ENCODE measurements at regions not wholly inside any gene's neighbourhood (a gene's known extent, or its start where the extent isn't known, plus 50 kb on each side); places are given as distances from the start of the nearest gene placed in this dataset.
"Not testable (repeated sequence)": the region's sequence is repeated elsewhere in the genome, so short reads cannot be mapped to it uniquely, and the experiment has no call there.

DNA sequence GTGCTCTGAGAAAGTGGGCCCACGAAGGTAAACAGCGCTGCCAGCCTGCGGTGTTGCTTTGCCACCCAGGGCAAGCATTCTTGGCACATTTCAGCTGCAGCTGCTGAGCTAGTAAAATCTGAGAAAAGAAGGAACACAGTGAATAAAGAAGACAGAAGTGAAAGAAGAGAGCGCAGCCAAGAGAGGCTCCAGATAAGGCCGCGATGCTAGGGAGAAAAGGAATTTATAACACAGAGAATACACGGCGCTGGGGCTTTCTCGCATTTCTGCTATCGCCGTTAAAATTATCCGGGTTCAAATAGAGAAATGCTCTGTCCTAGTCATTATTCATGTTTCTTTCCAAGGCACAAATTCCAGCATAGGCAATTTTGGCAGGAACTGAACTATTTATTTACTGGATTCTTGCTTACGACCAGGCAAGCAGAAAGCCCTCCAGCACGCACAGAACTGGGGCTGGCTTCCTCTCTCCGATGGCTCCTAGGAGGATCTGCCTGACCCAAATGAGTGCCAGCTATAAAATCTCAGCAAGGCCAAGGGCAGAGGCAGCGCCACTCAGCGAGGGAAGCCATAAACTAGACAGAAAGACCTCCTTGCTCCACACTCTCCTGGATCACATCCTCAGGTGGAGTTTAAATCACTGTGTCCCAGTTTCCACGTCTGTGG, 111.2 kb downstream of the ATPSCKMT start:
- intact Hi-C loops (cut with DNase I): no loop called here
- peak in 31 of 42 donors; percentile 12 to 66 (median 40) for DNase-seq

DNA sequence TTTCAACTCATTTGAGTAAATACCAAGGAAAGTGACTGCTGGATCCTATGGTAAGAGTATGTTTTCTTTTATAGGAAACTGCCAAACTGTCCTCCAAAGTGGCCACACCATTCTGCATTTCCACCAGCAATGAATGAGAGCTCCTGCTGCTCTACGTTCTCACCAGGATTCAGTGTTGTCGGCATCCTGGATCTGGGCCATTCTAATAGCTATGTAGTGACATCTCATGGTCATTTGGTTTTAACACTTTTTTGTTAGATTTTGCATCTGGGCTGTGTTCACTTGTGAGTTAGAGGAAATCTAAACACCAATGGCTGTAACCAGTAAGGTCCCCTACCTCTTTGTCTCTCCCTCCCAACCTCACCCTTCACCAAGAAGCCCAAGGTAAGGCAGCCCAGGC, 115.9 kb downstream of the ATPSCKMT start:
- intact Hi-C loops (cut with DNase I): no loop called here

DNA sequence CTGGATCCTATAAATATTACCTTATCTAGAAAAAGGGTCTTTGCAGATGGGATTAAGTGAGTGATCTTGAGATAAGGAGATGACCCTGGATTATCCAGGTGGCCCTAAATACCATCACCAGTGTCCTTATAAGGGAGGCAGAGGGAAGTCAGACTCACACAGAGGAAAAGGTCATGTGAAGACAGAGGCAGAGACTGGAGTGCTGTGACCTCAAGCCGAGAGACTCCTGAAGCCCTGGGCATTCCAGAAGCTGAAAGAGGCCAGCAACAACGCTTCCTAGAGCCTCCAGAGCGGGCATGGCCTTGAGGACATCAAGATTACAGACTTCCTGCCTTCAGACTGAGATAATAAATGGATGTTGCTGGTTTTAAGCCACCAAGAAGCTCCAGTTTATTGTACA, 118.8 kb downstream of the ATPSCKMT start:
- intact Hi-C loops (cut with DNase I): no loop called here
- DNase-seq: no peak

More for the DNA sequence above, 115.9 kb downstream of the ATPSCKMT start:
- DNase-seq: peak in 2 of 42 donors; percentile 30 to 40

DNA sequence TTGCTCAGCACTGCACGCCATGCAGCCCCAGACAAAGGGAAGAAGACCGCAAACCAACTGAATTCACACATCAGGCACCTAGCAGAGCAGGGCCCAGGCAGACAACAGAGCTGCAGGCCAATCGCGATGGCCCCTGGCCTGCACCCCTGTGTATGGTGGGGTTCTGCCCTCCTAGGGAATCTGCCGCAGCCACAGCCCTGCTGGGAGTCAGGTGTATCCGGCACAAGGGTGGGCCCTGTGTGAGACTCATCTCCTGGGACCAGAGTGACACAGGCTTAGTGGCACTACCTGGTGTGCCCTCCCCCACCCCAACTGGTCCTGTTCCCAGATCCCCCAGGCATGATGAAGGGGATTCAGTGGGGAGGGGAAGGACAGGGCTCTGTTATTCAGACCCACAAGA, 122.8 kb downstream of the ATPSCKMT start:
- no peak for DNase-seq
- intact Hi-C loops (cut with DNase I): no loop called here

DNA sequence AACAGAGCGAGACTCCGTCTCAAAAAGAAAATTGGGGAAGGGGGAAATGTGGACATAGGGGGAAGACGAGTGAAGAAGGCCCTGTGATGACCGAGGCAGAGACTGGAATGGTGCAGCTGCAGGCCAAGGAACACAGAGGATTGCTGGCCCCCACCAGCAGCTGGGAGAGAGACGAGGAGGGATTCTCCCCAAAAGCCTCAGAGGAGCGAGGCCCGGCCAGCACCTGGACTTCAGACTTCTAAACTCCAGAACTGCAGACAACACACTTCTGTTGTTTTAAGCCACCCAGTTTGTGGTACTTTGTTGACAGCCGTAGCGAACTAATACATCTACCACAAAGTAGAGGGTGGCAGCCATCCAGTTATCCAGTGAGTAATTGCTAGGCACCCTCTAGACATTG, 124.6 kb downstream of the ATPSCKMT start:
- intact Hi-C loops (cut with DNase I): no loop called here
- DNase-seq: no peak

DNA sequence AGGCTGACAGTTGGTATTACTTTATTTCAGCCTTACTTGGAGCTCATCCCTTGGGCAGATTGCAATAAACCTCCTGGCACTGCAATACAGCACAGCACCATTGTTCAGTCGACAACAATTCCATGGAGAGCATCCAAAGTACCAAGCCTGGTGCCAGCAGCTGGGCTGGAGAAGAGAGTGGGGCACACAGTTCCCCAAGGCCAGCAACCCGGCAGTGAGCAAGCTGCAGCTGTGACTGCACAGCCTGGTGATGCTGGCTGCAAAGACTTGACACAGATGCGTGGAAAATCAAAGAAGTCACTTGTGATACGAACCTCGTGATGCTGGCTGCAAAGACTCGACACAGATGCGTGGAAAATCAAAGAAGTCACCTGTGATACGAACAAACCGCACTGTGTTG, 125.4 kb downstream of the ATPSCKMT start:
- peak; percentile 80 to 97 (median 94) for DNase-seq
- intact Hi-C loops (cut with DNase I): no loop called here

DNA sequence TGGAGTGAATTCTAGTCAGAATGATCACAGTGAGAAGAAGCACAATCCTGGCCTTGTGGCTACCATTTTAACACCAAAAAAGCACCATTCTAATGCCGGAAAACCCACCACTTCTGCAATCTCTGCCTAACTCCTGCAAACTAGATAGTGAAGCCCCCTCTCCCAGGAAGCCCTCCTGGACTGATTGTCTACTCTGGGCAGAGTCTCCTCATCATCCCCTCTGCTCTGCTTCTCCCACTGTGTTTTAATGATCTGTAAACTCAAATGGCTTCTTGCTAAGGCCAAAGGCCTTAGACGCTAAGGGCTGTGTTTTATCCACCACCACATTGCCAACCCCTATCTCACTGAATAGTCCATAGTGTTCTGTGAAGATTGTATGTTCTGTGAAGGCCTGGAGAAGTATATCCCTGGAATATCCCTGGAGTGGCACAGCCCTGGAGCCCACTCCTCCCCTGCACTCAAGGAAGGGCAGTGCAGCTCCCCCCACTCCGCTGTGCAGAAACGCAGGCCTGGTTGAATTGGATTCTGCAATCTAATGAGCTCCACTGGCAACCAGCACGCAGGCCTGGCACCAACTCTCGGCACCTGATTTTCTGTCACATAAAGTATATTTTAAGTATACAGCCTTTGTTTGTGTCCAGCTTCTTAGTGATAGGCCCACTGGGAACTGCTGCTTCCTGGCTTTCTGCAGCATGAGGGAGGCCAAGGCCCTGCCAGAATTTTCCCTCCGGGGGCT, 126.3 kb downstream of the ATPSCKMT start:
- DNase-seq: peak in 25 of 42 donors; percentile 1 to 72 (median 41)
- intact Hi-C loops (cut with DNase I): no loop called here

DNA sequence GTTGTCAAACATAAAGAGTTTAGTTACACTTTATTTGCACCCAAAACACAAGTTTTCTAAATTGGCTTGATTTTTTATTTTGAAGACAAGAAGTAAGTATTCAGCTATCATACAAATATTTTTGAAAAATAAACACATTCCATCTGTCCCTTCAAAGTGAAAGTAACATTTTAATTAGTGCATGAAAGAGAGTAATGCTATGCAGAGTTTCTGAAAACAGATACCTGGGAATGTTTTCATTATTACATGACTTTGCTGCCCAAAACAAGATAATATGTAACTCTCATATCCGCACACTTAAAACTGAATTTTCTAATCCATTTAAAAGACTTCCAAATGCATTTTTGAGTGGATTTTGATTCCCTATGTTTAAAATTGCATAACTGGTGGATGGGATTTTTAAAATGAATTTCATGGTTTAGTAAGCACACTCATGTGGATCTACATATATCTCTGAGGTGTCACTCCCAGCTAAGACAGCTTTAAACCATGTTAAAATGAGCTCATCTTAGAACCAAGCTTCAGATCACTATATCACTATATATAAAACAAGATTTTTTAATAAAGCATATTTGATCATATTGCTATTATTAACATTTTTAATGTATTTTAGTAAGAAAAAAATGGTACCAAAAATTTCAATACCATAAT, 127.5 kb downstream of the ATPSCKMT start:
- DNase-seq: no peak
- intact Hi-C loops (cut with DNase I): no loop called here

DNA sequence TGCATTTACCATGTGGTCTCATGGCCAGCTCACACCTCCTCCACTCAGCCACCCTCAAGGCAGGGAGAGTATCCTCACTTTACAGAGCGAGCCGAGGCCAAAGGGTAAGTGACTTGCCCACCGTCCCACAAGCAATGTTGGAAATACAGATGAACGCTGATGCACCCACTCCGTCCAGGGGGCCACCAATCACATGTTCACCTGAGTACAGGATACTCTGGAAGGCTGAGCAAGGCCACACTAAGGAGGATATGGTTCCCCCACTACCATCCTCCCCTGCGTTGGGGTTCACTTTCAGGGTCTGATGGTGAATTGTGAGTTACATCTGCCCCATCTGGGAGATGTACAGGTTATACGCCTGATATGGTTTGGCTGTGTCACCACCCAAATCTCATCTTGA, 128.8 kb downstream of the ATPSCKMT start:
- intact Hi-C loops (cut with DNase I): no loop called here

DNA sequence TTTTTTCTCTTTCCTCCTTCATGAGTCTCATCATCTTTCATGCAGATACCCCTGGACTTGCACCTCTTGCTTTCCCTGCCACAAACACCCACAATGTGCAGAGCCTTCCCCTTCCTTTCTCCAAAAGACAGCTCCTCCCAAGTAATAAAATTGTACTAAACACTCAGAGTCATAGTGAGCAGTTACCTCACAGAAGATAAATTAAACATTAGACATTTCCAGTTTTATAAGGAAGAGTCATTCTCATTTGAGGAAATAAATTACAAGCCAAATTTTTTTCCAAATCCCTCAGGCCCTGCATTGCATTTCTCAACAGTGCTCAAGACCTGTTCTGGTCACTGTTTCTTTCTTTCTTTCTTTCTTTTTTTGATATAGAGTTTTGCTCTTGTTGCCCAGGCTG, 131.5 kb downstream of the ATPSCKMT start:
- DNase-seq: peak in 1 of 42 donors; percentile 26
- intact Hi-C loops (cut with DNase I): no loop called here

More for the DNA sequence above, 128.8 kb downstream of the ATPSCKMT start:
- peak in 1 of 42 donors; percentile 29 for DNase-seq

DNA sequence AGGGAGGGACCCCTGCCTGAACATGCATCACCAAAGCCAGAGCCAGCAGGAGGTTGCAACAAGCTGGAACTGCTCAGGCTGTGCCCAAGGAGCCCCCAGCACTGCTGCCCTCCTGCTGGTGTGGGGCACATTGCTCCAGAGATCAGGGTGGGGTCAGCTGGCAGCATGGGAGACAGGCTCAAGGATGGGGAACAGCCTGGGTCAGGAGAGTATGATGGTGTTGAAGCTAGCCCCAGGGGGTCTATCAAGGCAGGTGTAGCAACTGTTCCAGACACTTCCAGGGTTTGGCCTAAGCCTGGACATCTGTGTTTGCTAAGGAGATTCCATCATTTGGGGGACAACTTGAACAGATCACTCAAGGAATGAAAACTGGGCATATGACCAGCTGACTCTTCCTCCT, 133.1 kb downstream of the ATPSCKMT start:
- intact Hi-C loops (cut with DNase I): no loop called here

DNA sequence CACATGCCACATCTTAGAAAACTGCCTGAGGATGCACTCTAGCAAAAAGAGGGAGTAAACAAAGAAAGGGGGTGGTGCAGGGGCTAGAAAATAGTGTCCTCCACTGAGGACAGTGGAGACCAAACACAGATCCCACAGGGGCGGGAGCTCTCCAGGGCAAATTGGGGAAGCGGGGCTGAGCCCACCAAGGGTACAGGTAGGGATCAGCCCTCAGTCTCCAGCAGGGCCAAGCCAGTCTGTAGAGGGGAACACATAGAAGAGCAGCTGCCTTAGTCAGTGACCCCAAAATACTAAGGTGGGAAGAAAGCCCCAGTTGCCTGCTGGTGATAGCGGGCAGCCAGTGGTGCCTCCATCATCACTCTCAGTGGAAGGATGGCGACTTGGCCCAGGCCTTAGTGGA, 134.0 kb downstream of the ATPSCKMT start:
- DNase-seq: peak in 1 of 42 donors; percentile 22
- intact Hi-C loops (cut with DNase I): no loop called here

More for the DNA sequence above, 133.1 kb downstream of the ATPSCKMT start:
- no peak for DNase-seq

DNA sequence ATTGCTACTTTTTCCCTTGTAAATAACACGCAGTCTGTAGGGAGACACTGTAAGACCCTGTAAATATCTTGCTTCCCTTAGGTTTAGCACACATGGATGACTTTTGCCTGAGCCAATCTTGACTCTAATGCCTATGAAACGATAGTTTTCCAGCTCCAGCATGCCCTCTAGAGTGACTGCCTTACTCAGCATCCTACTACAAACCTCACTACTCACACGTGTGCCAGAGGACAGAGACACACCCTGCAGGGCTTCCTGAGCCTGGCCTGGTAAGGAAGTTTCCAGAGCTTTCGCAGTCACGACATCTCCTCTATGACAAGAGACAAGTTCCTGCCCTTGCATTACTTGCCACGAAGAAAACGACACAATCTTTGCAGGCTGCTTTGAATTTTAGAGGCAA, 138.1 kb downstream of the ATPSCKMT start:
- peak in 24 of 42 donors; percentile 13 to 76 (median 52) for DNase-seq
- intact Hi-C loops (cut with DNase I): no loop called here

DNA sequence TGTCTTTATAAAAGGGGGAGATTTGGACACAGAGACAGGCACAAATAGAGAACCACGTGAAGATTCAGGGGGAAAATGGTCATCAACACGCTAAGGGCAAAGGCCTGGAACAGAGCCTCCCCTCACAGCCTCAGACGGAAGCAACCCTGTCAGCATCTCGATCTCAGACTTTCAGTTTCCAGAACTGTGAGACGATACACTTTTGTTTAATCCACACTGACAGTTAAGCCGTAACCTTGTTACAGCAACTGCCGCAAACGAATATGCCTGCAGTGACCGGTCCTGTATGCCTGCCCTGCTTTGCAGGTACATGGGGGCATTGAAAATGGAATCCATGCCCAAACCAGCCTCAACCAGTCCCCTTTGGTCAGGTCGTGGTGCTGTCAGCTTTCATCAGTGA, 139.5 kb downstream of the ATPSCKMT start:
- intact Hi-C loops (cut with DNase I): no loop called here
- DNase-seq: peak in 1 of 42 donors; percentile 25

DNA sequence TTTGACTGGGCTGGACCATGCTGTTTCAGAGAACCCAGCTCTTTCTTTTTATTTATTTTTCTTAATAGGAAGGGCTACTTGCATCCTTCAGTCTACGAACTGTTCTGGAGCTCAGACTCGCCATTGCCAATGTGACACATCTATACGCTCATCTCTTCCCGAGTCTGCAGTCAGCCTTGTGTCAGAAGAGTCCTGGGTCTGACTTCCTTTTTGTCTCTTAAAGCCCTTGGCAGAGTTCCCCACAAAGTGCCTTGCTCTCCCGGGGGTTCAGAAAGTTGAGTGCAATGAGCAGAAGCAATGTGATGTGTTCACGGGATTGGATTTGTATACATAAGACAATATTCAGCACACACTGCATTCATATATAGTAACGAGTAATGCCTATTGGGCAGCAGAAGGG, 140.4 kb downstream of the ATPSCKMT start:
- intact Hi-C loops (cut with DNase I): no loop called here
- peak in 1 of 42 donors; percentile 34 for DNase-seq

DNA sequence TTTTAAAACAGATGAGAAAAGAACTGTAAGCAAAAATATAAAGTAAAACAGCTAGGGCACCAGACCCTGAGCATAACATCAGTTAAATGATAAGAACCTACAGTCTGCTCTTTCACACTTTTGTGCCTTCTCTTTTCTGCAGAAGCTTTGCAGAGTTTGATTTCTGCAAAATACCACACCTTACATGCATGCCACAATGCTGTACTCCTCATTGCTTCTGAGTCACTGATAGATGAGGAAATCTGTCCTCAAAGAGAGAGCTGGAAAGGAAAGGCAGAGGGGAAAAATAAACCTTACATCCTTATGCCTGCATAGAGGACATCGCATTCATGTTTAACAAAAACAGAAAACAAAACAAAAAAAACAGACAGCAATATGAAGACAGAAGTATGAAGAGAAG, 142.9 kb downstream of the ATPSCKMT start:
- intact Hi-C loops (cut with DNase I): no loop called here
- DNase-seq: peak in 1 of 42 donors; percentile 23

DNA sequence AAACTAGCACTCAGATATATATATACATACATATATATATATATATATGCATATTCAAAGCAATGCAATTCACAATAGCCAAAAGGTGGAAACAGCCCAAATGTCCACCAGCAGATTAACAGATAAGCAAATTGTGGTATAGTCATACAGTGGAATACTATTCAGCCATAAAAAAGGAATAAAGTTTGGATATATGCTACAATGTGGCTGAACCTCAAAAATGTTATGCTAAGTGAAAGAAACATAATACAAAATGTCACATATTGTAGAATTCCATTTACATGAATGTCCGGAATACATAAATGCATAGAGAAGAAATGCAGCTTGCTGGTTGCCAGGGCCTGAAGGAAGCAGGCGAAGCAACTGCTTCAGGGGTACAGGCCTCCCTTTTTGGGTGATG, 143.4 kb downstream of the ATPSCKMT start:
- DNase-seq: no peak
- intact Hi-C loops (cut with DNase I): no loop called here

DNA sequence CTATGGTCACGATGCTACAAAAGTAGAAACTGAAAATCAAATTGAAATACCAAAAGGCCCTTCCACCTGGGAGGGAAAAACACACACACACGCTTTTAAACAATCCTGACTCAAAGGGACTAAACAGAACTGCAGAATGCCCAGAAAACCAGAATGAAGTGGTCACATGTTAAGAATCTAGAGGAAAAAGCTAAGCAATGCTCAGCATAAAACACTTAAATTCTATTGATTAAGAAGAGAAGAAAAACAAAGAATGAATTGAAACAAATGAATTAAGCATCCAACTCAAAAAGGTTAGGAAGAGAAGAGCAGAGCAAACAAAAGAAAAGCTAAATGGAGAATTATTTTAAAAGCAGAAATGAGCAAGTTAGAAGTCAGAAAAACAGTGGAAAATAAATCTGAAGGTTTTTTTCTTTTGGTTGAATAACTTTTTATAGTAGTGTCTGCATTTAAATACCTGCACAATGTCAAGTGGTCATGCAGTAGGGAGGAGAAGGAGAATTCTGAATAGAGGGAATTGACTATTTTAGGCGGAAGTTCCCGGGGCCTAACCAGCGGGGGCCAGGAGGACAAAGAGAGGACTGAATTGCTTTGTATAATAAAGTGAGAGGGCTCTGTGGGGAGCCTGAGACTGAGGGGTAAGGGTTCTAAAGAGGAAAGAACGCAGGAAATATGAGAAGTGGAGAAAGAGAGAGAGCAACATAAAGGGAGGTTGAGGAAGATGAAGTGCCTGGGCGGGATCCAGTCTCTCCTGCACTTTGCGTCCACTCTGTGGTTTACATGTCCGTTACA, 146.8 kb downstream of the ATPSCKMT start:
- no peak for DNase-seq
- intact Hi-C loops (cut with DNase I): no loop called here

DNA sequence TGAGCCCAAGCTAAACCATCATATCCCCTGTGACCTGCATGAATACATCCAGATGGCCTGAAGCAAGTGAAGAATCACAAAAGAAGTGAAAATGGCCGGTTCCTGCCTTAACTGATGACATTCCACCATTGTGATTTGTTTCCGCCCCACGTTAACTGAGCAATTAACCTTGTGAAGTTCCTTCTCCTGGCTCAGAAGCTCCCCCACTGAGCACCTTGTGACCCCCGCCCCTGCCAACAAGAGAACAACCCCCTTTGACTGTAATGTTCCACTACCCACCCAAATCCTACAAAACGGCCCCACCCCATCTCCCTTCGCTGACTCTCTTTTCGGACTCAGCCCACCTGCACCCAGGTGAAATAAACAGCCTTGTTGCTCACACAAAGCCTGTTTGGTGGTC, 147.5 kb downstream of the ATPSCKMT start:
- DNase-seq; intact Hi-C loops (cut with DNase I): not testable (repeated sequence)

Data from head of caudate nucleus (tissue), 42 donors.